NCI-H748 treated with DMSO at 0.1 percent for 48 hours (cell line): ENCODE measurements at regions not wholly inside any gene's neighbourhood (a gene's known extent, or its start where the extent isn't known, plus 50 kb on each side); places are given as distances from the start of the nearest gene placed in this dataset.
A peak's percentile ranks its signal among the peaks of the same experiment; 100 is the strongest.

Experiments used
- DNase-seq: peaks from one replicate; lab custom pipeline; 2025; lab: John Stamatoyannopoulos, UW

GRCh38 chr6:51250317-51250716, 431.6 kb downstream of the TFAP2B start:
- no peak for DNase-seq

GRCh38 chr6:51257938-51258337, 439.3 kb downstream of the TFAP2B start:
- no peak for DNase-seq

DNA sequence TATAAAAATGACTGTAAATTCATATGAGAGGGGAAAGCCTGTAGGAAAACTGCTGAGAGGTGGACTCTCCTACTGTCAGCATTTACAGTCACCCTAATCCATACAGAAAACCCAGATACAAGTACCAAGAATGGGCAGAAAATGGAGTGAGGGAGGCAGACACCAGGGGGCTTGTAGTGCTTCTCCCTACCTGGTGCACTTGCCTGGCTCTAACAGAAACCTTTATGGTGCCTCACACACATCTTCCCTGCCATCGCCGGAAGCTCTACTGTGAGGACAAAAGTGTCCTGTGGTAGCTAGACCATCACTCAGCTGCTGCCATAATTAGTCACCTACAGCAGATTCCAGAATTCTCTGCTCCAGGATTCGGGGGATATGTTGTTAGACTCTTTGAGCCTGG, 441.3 kb downstream of the TFAP2B start:
- DNase-seq: no peak

DNA sequence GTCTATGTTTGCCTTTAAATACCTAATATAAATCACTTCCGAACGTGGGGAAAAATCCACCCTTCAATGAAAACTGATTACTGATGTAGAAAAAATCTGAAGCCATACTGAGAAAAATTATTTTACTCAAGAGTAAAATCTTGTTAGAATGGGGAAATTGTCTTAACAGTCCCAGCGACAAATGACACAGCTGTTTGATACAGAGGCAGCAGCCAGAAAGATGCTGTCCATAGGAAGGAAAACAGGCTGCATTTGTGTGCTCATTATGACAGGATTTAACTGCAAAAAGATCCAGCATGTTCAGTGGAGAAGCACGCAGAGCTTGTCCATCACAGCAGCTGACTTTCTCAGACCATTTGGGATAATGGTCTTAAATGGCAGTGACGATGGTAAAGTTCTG, 443.0 kb downstream of the TFAP2B start:
- no peak for DNase-seq

DNA sequence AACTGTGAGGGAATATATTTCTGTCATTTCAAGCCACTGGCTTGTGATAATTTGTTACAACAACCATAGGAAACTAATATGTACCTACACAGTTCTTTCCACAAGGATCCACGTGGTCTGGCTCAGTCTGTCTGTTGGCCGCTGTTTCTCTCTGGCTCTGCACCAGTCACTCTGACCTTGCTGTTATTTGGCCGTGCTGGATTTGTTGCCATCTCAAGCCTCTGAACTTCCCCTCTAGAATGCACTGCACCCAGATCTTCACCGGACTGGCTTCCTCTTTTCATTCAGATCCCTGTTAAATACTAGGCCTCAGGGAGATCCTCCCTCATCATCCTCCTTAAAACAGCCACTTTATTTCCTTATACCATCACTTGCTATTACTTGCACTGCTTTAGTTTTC, 446.8 kb downstream of the TFAP2B start:
- DNase-seq: no peak

DNA sequence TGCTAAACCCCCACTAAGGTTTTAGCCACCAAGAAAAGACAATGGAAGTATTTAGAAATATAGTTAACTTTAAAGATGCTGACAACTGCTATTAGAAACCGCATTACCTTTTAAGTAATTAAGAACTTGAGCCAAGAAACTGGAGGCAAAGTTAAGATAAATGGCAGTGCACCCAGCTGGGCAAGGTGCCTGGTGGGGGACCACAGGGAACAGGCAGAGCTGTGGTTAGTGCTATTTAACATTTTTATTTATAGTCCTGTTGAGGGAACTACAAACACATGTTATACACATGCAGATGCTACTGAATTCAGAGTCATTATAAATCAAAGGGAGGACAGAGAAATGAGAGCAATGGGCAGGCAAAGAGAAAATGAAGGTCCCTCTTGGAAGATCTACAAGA, 447.9 kb downstream of the TFAP2B start:
- no peak for DNase-seq

DNA sequence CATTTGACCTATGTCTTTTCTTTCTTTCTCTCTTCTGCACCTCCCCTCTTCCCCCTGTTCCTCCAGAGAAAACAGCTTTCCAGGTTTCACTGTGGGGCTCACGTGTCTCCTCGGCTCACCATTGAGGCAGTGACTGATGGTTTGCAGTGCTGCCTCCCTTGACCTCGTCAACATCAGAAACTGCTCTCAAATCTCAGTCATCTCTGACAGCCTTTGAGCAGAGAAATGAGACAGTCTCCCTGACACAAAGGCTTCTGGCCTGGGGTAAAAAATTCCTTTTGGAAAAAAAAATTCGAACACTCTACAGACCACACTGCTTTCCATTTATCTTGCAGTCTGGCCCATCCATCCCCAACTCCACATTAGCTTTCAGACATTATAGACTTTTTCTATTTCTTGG, 450.0 kb downstream of the TFAP2B start:
- no peak for DNase-seq

GRCh38 chr6:51269876-51270275, 451.2 kb downstream of the TFAP2B start:
- no peak for DNase-seq

DNA sequence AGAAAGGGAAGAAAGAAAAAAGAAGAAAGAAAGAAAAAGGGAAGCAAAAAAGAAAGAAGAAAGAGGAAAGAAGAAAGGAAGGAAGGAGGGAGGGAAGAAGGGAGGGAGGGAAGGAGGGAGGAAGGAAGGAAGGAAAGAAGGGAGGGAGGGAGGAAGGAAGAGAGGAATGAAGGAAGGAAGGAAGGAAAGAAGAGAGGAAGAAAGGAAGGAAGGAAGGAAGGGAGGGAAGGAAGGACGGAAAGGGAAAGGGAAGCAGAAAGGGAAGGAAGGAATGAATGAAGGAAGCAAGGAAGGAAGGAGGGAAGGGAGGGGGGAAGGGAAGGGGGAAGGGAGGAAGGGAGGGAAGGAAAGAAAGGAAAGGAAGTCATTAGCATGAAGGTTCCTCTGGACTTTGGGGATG, 452.9 kb downstream of the TFAP2B start:
- DNase-seq: no peak

DNA sequence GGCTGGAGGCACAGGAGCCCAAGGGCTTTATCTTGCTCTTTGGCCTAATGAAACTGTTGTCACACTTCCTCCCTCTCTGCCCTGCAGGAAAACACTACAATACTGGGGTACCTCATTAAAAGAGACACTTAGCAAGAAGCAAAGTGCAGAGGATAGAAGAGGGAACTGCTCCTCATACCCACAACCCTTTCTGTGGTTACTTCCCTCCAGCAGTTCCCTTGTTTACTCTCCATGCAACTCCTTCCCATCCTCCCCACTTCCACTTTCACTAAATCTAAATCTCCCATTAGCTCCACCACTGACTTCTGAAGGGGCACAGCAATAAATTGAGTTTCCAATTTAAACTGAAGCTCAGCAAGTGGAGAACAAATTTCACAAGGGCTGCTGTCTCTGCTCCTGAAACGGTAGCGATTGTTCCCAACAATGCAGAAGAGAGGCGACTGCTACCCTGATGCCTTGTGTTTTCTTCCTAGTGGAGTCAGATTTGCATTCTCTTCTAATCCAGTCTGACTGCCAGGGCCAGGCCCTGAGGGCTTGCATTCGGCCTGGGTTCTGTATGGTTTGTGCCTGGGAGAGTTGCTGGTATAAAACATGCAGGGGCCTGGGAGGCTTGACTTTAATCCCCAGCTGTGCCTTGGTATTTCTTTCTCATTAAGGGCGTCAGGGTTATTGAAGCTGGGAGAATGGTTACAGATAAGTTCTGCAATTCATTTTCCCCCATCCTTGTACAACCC, 454.7 kb downstream of the TFAP2B start:
- no peak for DNase-seq

DNA sequence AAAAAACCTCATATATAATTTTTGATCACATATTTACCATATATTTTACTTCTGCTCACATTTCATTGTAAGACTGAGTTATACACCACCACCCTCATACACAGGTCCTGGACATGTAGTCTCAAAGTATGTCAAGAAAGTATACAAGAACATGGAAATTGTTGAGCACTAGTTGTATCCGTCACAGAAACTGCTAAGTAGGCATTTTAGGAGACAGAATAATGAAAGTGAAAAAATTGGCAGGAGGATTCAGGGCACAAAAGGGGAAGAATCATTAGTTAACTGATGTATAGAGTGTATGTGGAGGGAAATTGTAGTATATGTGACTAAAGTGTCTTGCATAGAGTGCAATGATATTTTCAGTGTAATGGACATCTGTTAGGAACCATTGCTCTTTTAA, 458.8 kb downstream of the TFAP2B start:
- DNase-seq: no peak

DNA sequence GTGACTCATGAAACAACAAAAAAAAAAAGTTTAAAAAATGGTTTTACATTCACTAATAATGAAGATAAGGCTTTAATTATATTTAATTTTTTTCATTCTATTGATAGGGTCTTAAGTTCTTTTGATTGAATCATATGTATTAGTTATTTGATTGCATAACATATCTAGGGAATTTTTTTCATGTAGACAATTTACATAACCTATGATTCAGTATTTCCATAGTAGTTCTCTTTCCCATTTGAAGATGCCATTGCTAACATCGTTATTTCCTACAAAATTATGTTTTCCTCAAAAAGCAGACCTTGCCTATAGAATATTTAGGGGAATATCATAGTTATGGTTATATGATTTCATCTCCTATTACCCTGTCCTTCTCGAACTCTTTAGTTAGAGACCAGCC, 463.4 kb downstream of the TFAP2B start:
- DNase-seq: no peak

- no peak for DNase-seq
Measured at GRCh38 chr6:51283723-51284355, 465.2 kb downstream of the TFAP2B start.

DNA sequence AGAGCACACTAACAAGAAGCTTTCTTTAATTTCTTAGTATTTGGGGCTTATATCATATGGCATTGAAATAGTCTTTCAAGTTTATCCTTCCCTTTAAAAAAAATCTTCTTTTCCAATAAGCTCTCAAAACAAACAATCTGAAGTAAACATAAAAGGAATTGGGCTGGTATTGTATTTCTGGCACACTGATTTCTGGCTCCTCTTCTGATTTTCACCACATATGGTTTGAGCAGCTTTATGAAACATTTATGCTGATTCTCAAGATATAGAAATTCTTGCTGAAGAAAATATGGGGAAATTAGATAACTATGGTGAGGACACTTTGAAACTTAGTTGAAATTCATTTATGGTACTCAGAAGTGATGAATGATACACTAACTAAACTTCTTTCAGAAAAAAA, 467.2 kb downstream of the TFAP2B start:
- no peak for DNase-seq

- DNase-seq: no peak
Measured at GRCh38 chr6:51289041-51289440, 470.4 kb downstream of the TFAP2B start.

GRCh38 chr6:51292659-51293058, 474.0 kb downstream of the TFAP2B start:
- no peak for DNase-seq

- peak; percentile 30 for DNase-seq
Measured at GRCh38 chr6:51299621-51300380, 481.1 kb downstream of the TFAP2B start.

- no peak for DNase-seq
Measured at GRCh38 chr6:51300510-51300909, 481.8 kb downstream of the TFAP2B start.

DNA sequence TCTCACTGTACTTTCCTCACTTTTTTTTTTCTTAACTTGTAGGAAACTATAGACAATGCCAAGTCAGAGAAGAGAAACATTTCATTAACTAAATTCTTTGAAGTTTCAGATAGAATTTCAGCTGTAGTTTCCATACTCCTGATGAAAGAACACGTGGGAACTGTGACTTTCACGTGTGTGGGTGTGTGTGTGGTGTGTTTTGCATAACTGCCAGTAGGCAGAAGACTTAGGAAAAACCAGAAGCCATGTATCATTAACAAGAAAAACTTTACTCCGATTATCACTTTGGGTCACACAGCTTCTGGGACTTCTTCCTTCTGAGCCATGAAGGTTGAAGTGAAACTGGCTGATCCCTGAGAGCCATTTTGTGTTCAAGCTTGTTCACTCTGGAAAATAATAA, 483.3 kb downstream of the TFAP2B start:
- DNase-seq: no peak

DNA sequence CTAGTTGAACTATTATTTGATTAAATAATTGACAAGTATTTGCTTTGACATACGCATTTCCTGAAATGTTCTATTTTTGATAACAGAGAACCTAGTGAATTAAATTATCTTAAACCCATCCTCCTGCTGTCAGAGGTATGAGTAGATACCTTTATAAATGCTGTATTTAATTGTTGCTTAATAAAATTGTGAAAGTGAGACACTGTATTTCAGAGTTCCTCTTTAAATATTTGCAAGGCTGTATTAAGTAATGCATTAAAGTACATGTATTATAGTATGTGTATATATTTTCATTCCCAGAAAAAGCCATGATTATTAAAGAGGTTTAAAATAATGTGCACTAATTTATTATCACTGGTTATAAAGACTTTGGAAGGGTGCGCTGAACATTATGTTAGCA, 483.8 kb downstream of the TFAP2B start:
- no peak for DNase-seq

DNA sequence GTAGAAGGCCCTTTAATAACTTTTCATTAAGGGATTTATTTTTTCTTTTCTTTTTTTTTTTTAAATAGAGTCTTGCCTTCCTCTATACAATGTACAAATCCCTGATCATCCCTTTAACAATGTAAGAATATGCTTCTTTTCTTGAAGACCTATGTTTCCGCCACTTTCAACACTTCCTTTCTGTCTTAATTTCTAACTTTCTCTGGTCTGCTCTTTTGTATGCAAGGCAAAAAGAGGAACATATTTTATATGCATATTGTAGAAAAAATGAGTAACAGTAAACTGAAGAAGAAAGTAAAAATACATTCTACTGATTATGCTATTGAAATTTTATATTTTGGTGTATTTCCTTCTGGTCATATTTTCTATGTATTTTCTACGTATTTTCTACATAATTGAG, 484.7 kb downstream of the TFAP2B start:
- no peak for DNase-seq

GRCh38 chr6:51314965-51315364, 496.3 kb downstream of the TFAP2B start:
- no peak for DNase-seq

- DNase-seq: no peak
Measured at GRCh38 chr6:51318674-51319073, 500.0 kb downstream of the TFAP2B start.
